ENCODE measurements at regions not wholly inside any gene's neighbourhood (a gene's known extent, or its start where the extent isn't known, plus 50 kb on each side); places are given as distances from the start of the nearest gene placed in this dataset.
"Not testable (repeated sequence)": the region's sequence is repeated elsewhere in the genome, so short reads cannot be mapped to it uniquely, and the experiment has no call there.

- H3K4me3 Mint-ChIP-seq: no peak overlapping the region
- DNase-seq: no peak
- TF ChIP-seq CTCF (IDR thresholded peaks at IDR 0.05): no peak
- no peak overlapping the region for H3K27ac Mint-ChIP-seq
- H3K9me3 Mint-ChIP-seq: no peaks in the 10 kb centered on the region
- H3K36me3 Mint-ChIP-seq (ENCODE audit: low read depth): no peaks in the 10 kb centered on the region
- H3K27me3 Mint-ChIP-seq (ENCODE audit: low read depth, poor library complexity): no peaks in the 10 kb centered on the region
- H3K4me1 Mint-ChIP-seq: peaks cover 8% of the 10 kb centered on the region
Observed at GRCh38 chr2:67616749-67617148, 219.6 kb downstream of the ETAA1 start.

- Mint-ChIP-seq H3K36me3 (ENCODE audit: low read depth) (no peaks in the 10 kb centered on the region), H3K27me3 (ENCODE audit: low read depth, poor library complexity) (no peaks in the 10 kb centered on the region), H3K9me3 (peaks cover 9% of the 10 kb centered on the region), H3K4me3 (no peak overlapping the region), H3K4me1 (no peaks in the 10 kb centered on the region), H3K27ac (no peak overlapping the region)
- DNase-seq: no peak
- TF ChIP-seq CTCF (IDR thresholded peaks at IDR 0.05): no peak
Observed at GRCh38 chr2:67619204-67619603, 222.1 kb downstream of the ETAA1 start.

GRCh38 chr2:67623741-67624140 is 226.6 kb downstream of the ETAA1 start:
- H3K27ac Mint-ChIP-seq; H3K36me3 Mint-ChIP-seq (ENCODE audit: low read depth); DNase-seq; H3K27me3 Mint-ChIP-seq (ENCODE audit: low read depth, poor library complexity); H3K4me3 Mint-ChIP-seq: not testable (repeated sequence)
- Mint-ChIP-seq H3K9me3 (peaks cover 21% of the 10 kb centered on the region), H3K4me1 (peaks cover 25% of the 10 kb centered on the region)

- H3K27me3 Mint-ChIP-seq (ENCODE audit: low read depth, poor library complexity): no peaks in the 10 kb centered on the region
- H3K36me3 Mint-ChIP-seq (ENCODE audit: low read depth): peaks cover 5% of the 10 kb centered on the region
- peaks cover 29% of the 10 kb centered on the region for H3K4me1 Mint-ChIP-seq
- TF ChIP-seq CTCF (IDR thresholded peaks at IDR 0.05): no peak
- no peak overlapping the region for H3K27ac Mint-ChIP-seq
- DNase-seq: no peak
- H3K9me3 Mint-ChIP-seq: peaks cover 21% of the 10 kb centered on the region
- no peak overlapping the region for H3K4me3 Mint-ChIP-seq
Observed at GRCh38 chr2:67625178-67625577, 228.0 kb downstream of the ETAA1 start.

GRCh38 chr2:67625690-67626475 is 228.8 kb downstream of the ETAA1 start:
- Mint-ChIP-seq H3K36me3 (ENCODE audit: low read depth) (peaks cover 5% of the 10 kb centered on the region), H3K27ac (peak overlapping the region; percentile 58), H3K9me3 (peaks cover 21% of the 10 kb centered on the region), H3K27me3 (ENCODE audit: low read depth, poor library complexity) (no peaks in the 10 kb centered on the region), H3K4me3 (no peak overlapping the region), H3K4me1 (peaks cover 29% of the 10 kb centered on the region)
- no peak for DNase-seq
- TF ChIP-seq CTCF (IDR thresholded peaks at IDR 0.05): no peak

GRCh38 chr2:67626656-67627055 is 229.5 kb downstream of the ETAA1 start:
- no peaks in the 10 kb centered on the region for H3K27me3 Mint-ChIP-seq (ENCODE audit: low read depth, poor library complexity)
- H3K36me3 Mint-ChIP-seq (ENCODE audit: low read depth): peaks cover 5% of the 10 kb centered on the region
- TF ChIP-seq CTCF (IDR thresholded peaks at IDR 0.05): no peak
- H3K27ac Mint-ChIP-seq: no peak overlapping the region
- no peak overlapping the region for H3K4me3 Mint-ChIP-seq
- H3K4me1 Mint-ChIP-seq: peaks cover 29% of the 10 kb centered on the region
- H3K9me3 Mint-ChIP-seq: peaks cover 21% of the 10 kb centered on the region
- no peak for DNase-seq

All from nephron progenitor cell (in vitro differentiated cells).